ENCODE measurements at regions not wholly inside any gene's neighbourhood (a gene's known extent, or its start where the extent isn't known, plus 50 kb on each side); places are given as distances from the start of the nearest gene placed in this dataset.
"Not testable (repeated sequence)": the region's sequence is repeated elsewhere in the genome, so short reads cannot be mapped to it uniquely, and the experiment has no call there.

DNA sequence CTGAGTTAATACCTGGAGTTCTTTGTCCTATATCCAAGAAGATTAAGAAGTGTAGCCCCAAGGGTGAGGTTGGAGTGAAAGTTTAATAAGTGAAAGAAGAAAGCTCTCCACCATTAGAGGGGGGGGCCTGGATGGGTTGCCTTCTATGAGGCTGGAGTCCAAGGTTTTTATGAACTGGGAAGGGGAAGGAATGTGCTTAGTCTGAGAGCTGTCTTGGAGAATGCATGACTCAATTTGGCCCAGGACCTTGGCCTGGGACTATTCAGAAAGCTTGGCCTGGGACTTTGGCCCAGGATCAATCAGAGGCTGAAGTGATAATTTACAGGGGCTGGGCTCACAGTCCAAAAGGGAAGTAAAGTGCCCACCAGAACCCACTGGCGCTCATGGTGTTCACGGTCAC, 1049.0 kb upstream of the GRIA3 start (continued):
- TF ChIP-seq JUND (IDR thresholded peaks at IDR 0.05) (no peak), FOXA1 (IDR thresholded peaks at IDR 0.05) (no peak), NR2F2 (IDR thresholded peaks at IDR 0.05) (no peak)
- TF ChIP-seq, protein P1, sequence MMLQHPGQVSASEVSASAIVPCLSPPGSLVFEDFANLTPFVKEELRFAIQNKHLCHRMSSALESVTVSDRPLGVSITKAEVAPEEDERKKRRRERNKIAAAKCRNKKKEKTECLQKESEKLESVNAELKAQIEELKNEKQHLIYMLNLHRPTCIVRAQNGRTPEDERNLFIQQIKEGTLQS (IDR thresholded peaks at IDR 0.05): no peak

DNA sequence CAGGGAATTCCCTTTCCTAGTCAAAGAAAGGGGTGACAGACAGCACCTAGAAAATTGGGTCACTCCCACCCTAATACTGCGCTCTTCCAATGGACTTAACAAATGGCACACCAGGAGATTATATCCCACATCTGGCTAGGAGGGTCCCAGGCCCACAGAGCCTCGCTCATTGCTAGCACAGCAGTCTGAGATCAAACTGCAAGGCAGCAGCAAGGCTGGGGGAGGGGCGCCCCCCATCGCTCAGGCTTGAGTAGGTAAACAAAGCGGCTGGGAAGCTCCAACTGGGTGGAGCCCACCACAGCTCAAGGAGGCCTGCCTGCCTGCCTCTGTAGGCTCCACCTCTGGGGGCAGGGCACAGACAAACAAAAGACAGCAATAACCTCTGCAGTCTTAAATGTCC, 1043.9 kb upstream of the GRIA3 start:
- not testable (repeated sequence) for H3K27ac ChIP-seq (ENCODE audit: low read depth in 1 of 2, low read length in 2 of 2); H3K27me3 ChIP-seq (ENCODE audit: control insufficient read depth in 4 of 4, insufficient read depth in 4 of 4, low read length in 3 of 4); DNase-seq (ENCODE audit: low spot score); H3K9ac ChIP-seq (ENCODE audit: low read depth in 1 of 2, low read length in 2 of 2); H3K9me3 ChIP-seq (ENCODE audit: control insufficient read depth in 4 of 4, low read length in 3 of 4); H3K4me3 ChIP-seq (ENCODE audit: low read depth in 1 of 3, low read length in 3 of 3); H3K36me3 ChIP-seq (ENCODE audit: control insufficient read depth in 4 of 4, insufficient read depth in 3 of 4, low read depth in 1 of 4, low read length in 3 of 4); H3K4me1 ChIP-seq (ENCODE audit: control insufficient read depth in 4 of 4, insufficient read depth in 4 of 4, low read length in 3 of 4)
- WGBS: 77% methylated on average over 5 of the region's 5 CpGs

DNA sequence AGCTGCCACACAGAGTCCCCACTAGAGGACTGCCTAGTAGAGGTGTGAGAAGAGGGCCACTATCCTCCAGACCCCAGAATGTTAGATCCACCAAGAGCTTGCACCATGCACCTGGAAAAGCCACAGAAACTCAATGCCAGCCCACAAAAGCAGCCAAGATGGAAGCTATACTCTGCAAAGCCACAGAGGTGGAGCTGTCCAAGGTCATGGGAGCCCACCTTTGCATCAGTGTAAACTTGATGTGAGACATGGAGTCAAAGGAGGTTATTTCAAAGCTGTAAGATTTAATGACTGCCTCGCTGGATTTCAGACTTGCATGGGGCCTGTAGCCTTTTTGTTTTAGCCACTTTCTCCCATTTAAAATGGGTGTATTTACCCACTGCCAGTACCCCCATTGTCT, 1030.1 kb upstream of the GRIA3 start:
- H3K27ac ChIP-seq (ENCODE audit: low read depth in 1 of 2, low read length in 2 of 2): no peak overlapping the region
- H3K4me3 ChIP-seq (ENCODE audit: low read depth in 1 of 3, low read length in 3 of 3): no peak overlapping the region
- H3K9me3 ChIP-seq (ENCODE audit: control insufficient read depth in 4 of 4, low read length in 3 of 4): no peaks in the 10 kb centered on the region
- no peak for DNase-seq (ENCODE audit: low spot score)
- H3K36me3 ChIP-seq (ENCODE audit: control insufficient read depth in 4 of 4, insufficient read depth in 3 of 4, low read depth in 1 of 4, low read length in 3 of 4): no peaks in the 10 kb centered on the region
- TF ChIP-seq, protein P2, sequence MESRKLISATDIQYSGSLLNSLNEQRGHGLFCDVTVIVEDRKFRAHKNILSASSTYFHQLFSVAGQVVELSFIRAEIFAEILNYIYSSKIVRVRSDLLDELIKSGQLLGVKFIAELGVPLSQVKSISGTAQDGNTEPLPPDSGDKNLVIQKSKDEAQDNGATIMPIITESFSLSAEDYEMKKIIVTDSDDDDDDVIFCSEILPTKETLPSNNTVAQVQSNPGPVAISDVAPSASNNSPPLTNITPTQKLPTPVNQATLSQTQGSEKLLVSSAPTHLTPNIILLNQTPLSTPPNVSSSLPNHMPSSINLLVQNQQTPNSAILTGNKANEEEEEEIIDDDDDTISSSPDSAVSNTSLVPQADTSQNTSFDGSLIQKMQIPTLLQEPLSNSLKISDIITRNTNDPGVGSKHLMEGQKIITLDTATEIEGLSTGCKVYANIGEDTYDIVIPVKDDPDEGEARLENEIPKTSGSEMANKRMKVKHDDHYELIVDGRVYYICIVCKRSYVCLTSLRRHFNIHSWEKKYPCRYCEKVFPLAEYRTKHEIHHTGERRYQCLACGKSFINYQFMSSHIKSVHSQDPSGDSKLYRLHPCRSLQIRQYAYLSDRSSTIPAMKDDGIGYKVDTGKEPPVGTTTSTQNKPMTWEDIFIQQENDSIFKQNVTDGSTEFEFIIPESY (IDR thresholded peaks at IDR 0.05): no peak
- TF ChIP-seq HNF4G (IDR thresholded peaks at IDR 0.05) (no peak), HNF4A (conservative IDR thresholded peaks at IDR 0.05) (no peak), RXRA (IDR thresholded peaks at IDR 0.05) (no peak), FOXA1 (IDR thresholded peaks at IDR 0.05) (no peak), FOXA2 (IDR thresholded peaks at IDR 0.05) (no peak), EGR1 (IDR thresholded peaks at IDR 0.05; ENCODE audit: low read depth in 2 of 2) (no peak), RAD21 (IDR thresholded peaks at IDR 0.05) (no peak)
- TF ChIP-seq, protein P1 (IDR thresholded peaks at IDR 0.05): no peak
- TF ChIP-seq, protein P3, sequence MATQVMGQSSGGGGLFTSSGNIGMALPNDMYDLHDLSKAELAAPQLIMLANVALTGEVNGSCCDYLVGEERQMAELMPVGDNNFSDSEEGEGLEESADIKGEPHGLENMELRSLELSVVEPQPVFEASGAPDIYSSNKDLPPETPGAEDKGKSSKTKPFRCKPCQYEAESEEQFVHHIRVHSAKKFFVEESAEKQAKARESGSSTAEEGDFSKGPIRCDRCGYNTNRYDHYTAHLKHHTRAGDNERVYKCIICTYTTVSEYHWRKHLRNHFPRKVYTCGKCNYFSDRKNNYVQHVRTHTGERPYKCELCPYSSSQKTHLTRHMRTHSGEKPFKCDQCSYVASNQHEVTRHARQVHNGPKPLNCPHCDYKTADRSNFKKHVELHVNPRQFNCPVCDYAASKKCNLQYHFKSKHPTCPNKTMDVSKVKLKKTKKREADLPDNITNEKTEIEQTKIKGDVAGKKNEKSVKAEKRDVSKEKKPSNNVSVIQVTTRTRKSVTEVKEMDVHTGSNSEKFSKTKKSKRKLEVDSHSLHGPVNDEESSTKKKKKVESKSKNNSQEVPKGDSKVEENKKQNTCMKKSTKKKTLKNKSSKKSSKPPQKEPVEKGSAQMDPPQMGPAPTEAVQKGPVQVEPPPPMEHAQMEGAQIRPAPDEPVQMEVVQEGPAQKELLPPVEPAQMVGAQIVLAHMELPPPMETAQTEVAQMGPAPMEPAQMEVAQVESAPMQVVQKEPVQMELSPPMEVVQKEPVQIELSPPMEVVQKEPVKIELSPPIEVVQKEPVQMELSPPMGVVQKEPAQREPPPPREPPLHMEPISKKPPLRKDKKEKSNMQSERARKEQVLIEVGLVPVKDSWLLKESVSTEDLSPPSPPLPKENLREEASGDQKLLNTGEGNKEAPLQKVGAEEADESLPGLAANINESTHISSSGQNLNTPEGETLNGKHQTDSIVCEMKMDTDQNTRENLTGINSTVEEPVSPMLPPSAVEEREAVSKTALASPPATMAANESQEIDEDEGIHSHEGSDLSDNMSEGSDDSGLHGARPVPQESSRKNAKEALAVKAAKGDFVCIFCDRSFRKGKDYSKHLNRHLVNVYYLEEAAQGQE (IDR thresholded peaks at IDR 0.05): no peak
- no peaks in the 10 kb centered on the region for H3K27me3 ChIP-seq (ENCODE audit: control insufficient read depth in 4 of 4, insufficient read depth in 4 of 4, low read length in 3 of 4)
- no peaks in the 10 kb centered on the region for H3K4me1 ChIP-seq (ENCODE audit: control insufficient read depth in 4 of 4, insufficient read depth in 4 of 4, low read length in 3 of 4)
- no peak overlapping the region for H3K9ac ChIP-seq (ENCODE audit: low read depth in 1 of 2, low read length in 2 of 2)
- WGBS: 74% methylated on average over 1 of the region's 1 CpG
